HG03175 (cell line): ENCODE measurements at regions not wholly inside any gene's neighbourhood (a gene's known extent, or its start where the extent isn't known, plus 50 kb on each side); places are given as distances from the start of the nearest gene placed in this dataset.

ENCODE experiments used
- ATAC-seq: cut with Tn5 transposase; IDR thresholded peaks from one replicate; pipeline ENCODE4 v1.9.1; 2021; ENCODE audit warnings: mild to moderate bottlenecking, moderate library complexity; ENCODE audit not compliant: unreplicated experiment

GRCh38 chr4:159443975-159444374 is 341.1 kb downstream of the RAPGEF2 start:
- no peak for ATAC-seq

GRCh38 chr4:159444678-159445077 is 341.8 kb downstream of the RAPGEF2 start:
- ATAC-seq = no peak

DNA sequence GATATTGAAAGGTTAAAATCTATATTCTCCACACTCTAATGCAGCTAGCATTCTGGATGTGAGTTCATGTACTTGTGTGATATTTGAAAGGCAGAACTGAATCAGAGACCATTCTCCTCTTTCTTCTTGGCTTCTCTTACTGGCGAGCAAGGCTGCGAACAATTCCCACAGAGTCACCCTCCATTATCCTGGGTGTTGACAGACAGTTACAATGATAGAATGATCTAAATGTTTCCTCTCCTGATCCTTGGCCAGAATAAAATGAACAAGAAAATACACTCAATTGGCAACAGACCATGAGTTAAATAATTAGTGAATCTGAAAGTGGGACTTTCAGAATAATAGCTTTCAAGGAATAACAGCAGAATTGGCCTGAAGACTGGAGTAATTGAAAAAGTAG is 342.8 kb downstream of the RAPGEF2 start:
- no peak for ATAC-seq

DNA sequence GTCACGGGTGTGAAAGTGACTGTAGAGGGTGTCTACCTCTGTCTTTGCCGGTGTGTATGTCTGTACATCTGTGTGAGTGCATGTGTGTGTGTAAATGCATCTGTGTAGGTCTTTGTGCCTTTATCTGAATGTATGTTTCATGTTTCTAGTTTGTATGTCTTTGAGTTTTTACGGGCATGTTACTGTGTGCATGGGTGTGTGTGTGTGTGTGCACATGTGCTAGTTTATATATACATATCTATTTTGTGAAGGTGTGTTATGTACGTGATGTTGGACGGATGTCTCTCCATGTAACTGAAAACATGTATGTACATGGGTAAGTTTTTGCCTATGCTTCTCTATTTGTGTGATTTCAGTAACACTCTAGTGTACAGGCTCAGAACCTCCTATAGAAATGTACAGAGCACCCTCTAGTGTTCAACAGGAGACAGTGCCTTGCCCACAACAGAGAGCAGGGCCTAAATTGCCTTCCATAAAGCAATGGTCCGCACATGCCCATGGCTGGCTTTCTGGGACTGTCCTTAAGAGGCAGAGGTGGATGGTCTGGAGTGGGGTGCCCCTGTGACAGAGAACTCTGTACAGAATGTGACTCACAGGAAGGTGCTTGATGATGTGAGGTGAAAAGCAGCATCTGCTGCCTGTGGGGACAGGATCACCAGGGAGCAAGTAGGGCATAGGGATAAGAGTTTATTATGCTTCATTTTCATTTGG is 343.5 kb downstream of the RAPGEF2 start:
- peak; percentile 99 for ATAC-seq

- ATAC-seq = no peak
Measured at GRCh38 chr4:159447296-159447695, 344.4 kb downstream of the RAPGEF2 start.

- no peak for ATAC-seq
Measured at GRCh38 chr4:159451006-159451405, 348.1 kb downstream of the RAPGEF2 start.

DNA sequence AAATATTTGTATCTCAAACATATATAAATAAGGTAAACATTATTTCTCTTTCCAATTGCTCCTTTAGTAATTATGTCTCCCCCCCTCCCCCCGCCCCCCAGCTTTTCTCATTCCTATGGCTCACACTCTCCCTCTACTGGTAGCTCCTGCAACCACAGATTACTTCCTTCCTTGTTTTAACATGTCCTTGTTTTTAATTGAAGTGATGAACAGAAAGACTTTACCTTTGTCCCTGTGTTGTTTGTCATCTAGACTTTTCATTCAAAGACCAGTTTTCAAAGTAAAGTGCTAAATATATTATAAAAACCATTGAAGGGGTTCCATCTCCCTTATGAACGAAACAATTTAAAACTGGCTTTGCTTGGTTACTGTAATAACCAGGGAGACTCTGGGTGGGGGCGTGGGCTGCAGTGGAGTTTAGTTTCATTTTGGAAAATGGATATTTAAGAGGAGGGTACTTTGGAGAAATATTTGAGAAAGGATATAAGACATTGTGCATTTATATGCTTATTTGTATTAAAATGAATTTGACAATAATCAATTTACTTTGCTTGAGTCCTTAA is 352.9 kb downstream of the RAPGEF2 start:
- ATAC-seq = peak; percentile 57

DNA sequence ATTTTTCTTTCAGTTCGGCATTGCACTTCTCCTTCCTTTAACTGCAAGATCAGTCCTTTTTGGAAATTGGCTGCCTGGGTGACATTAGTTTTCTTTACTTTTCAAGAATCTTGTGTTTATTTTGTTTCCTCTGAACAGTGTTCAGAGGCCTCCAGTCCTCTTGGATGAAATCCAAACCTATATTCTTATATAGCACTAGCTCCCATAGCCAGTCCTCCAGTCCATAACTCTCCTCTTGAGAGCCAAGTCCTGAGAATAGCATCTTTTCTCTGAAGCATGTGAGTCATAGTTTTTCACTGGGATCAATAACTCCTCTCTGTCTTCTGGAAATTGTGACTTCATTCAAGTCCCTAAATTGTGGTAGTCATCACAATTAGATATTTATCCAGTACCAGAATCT is 357.5 kb downstream of the RAPGEF2 start:
- ATAC-seq = no peak

- no peak for ATAC-seq
Measured at GRCh38 chr4:159463235-159463634, 360.4 kb downstream of the RAPGEF2 start.

- no peak for ATAC-seq
Measured at GRCh38 chr4:159464302-159464701, 361.4 kb downstream of the RAPGEF2 start.

- ATAC-seq = no peak
Measured at GRCh38 chr4:159476886-159477285, 374.0 kb downstream of the RAPGEF2 start.

- ATAC-seq = no peak
Measured at GRCh38 chr4:159480826-159481225, 377.9 kb downstream of the RAPGEF2 start.

DNA sequence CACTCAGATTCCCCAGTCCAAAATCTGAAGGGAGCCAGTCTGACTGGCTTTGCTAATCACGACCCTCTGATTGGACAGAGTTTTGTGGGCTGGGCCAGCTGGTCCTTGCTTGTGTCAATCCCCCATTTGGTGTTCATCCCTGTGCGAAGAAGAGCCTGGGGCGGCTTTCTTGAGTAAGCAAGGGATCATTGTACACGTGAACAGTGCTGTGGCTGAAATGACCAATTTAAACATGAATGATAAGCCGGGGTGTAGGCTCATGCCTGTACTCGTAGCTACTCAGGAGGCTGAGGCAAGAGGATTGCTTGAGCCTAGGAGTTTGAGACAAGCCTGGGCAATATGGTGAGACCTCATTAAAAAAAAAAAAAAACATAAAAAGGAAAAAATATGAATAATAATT is 379.1 kb downstream of the RAPGEF2 start:
- no peak for ATAC-seq

GRCh38 chr4:159483110-159483781 is 380.4 kb downstream of the RAPGEF2 start:
- no peak for ATAC-seq

DNA sequence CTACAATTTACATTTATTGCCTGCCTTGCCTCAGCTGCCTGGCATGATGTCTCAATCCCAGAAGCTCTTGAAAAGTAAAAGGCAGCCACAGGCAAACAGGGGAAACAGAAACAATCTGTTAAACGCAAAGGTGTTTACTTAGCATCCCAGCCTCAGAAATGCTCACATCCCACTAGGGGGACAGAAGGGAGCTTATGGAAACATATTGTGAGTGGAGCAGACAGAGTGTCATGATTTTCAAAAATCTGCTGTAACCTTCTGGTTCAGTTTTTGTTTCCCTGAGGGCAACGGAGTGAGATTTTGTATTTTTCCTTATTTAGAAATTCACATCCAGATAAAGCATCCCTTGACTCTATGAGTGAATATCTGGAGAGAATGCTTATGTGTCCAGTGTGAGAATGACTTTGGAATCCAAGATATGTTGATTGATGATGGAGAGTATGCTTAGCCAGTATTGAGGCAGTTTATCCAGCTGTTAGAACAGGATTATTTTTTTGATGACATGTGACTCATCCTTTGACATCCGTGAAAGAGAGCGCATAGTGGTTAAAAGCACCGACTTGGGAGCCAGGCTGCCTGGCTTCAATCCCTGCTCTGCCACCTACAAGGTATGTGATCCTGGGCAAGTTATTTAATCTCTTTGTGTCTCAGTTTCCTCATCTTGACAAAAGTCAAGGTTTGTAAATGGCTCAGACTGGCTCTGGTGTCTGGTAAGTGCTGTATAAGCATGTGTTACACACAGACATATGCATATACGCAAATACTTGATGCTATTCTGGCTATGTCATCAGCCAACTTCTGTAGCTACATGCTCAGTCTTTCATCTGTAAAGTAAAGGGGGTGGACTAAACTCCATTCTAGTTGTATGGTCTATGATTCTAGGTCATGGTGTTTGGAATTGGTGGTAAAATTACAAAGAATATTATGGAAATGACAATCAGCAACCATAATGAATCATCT is 381.2 kb downstream of the RAPGEF2 start:
- no peak for ATAC-seq

- ATAC-seq = no peak
Measured at GRCh38 chr4:159484864-159485263, 382.0 kb downstream of the RAPGEF2 start.

- ATAC-seq = peak; percentile 99
Measured at GRCh38 chr4:159487284-159487747, 384.4 kb downstream of the RAPGEF2 start.

DNA sequence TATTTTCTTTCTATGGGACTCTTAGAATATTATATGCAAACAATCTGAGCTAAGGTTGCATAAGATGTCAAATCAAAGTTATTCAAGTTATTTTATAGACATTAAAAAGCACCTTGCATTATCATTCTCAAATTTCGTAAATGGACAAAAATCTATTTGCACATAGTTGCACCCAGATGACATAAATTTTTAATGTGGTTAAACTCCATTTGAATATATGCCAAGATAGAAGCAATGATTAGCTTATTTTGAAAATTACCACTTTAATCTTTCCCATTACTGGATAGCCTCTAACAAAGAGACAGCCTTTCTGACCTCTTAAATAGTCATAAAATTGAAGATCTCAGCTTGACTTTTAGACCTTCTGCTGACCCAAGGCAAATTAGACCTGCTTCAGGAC is 386.8 kb downstream of the RAPGEF2 start:
- no peak for ATAC-seq

GRCh38 chr4:159495515-159496236 is 392.8 kb downstream of the RAPGEF2 start:
- ATAC-seq = no peak

DNA sequence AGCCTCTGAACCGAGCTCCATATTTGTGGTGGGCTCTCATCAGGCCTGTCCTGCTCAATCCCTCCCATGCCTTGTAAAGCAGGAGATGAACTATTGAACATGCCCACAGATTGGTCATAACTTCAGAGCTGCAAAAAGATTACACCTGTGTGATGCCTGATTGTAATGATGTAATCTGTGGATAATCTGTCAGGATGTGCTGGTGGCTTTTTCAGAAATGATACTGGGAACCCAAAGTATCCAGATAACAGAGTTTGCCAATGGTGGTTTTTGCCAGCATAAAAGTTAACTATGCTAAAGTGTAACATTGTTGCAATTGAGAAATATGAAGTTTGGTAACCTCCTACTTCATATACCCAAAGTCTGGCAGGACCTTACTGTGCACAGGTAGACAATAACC is 393.4 kb downstream of the RAPGEF2 start:
- no peak for ATAC-seq
